GM23338 (cell line): ENCODE measurements at regions not wholly inside any gene's neighbourhood (a gene's known extent, or its start where the extent isn't known, plus 50 kb on each side); places are given as distances from the start of the nearest gene placed in this dataset.

Experiments
- ATAC-seq: fragments of 200-7000 bp; cut with Tn5 transposase; 3 replicates; pipeline ENCODE4 v1.9.1; 2020
- DNase-seq: peaks from one replicate; pipeline ENCODE4 v3.0.0-alpha.2; 2015; ENCODE audit warnings: low spot score
- H2AFZ ChIP-seq: fragments of 200-600 bp; sonication (generic); 2 replicates; pipeline ENCODE4 v1.8.0; 2016; ENCODE audit warnings: antibody characterized with exemption, mild to moderate bottlenecking, moderate library complexity
- H3F3A ChIP-seq: fragments of 200-600 bp; sonication (generic); replicated peaks from 2 replicates; pipeline ENCODE4 v1.8.0; 2017; ENCODE audit warnings: antibody characterized with exemption, mixed run types, low read depth
- H3K27ac ChIP-seq: fragments of 200-600 bp; sonication (generic); 2 replicates; pipeline ENCODE4 v1.6.1; 2016; ENCODE audit warnings: low read depth
- H3K27me3 ChIP-seq: fragments of 200-600 bp; sonication (generic); 2 replicates; pipeline ENCODE4 v1.8.0; 2016; ENCODE audit warnings: mild to moderate bottlenecking, mixed run types, moderate library complexity; ENCODE audit not compliant: insufficient read depth
- H3K36me3 ChIP-seq: fragments of 200-600 bp; sonication (generic); 2 replicates; pipeline ENCODE4 v1.8.0; 2016; ENCODE audit warnings: mild to moderate bottlenecking; ENCODE audit not compliant: insufficient read depth
- H3K4me1 ChIP-seq: fragments of 200-600 bp; sonication (generic); 2 replicates; pipeline ENCODE4 v1.8.0; 2016; ENCODE audit warnings: mild to moderate bottlenecking, moderate library complexity; ENCODE audit not compliant: insufficient read depth
- H3K4me2 ChIP-seq: fragments of 200-600 bp; sonication (generic); 2 replicates; pipeline ENCODE4 v1.7.1; 2017; ENCODE audit warnings: mixed run types
- H3K4me3 ChIP-seq: fragments of 200-600 bp; sonication (generic); 2 replicates; pipeline ENCODE4 v1.6.1; 2016; ENCODE audit warnings: mixed run types
- H3K79me2 ChIP-seq: fragments of 200-600 bp; sonication (generic); replicated peaks from 2 replicates; pipeline ENCODE4 v1.8.0; 2017; ENCODE audit warnings: mild to moderate bottlenecking; ENCODE audit not compliant: insufficient read depth
- H3K9me2 ChIP-seq: fragments of 200-600 bp; sonication (generic); 2 replicates; pipeline ENCODE4 v1.8.0; 2017; ENCODE audit not compliant: insufficient read depth
- H4K20me1 ChIP-seq: fragments of 200-600 bp; sonication (generic); replicated peaks from 2 replicates; pipeline ENCODE4 v1.8.0; 2017; ENCODE audit warnings: mild to moderate bottlenecking; ENCODE audit not compliant: insufficient read depth
- H3K27ac Mint-ChIP-seq: 2 replicates; pipeline ENCODE4 v1.8.0; 2020; ENCODE audit warnings: inconsistent platforms, mild to moderate bottlenecking, moderate library complexity, mixed read lengths
- H3K27me3 Mint-ChIP-seq: 3 replicates; pipeline ENCODE4 v1.8.0; 2022; ENCODE audit warnings: low read depth, mild to moderate bottlenecking, moderate library complexity, mixed read lengths, inconsistent platforms; ENCODE audit not compliant: insufficient read depth, poor library complexity
- H3K36me3 Mint-ChIP-seq: 3 replicates; pipeline ENCODE4 v1.8.0; 2021; ENCODE audit warnings: low read depth, mild to moderate bottlenecking, inconsistent platforms, moderate library complexity, mixed read lengths
- H3K4me1 Mint-ChIP-seq: 3 replicates; pipeline ENCODE4 v1.8.0; 2020; ENCODE audit warnings: mild to moderate bottlenecking, inconsistent platforms, mixed read lengths
- H3K4me3 Mint-ChIP-seq: 3 replicates; pipeline ENCODE4 v1.8.0; 2021; ENCODE audit warnings: moderate library complexity, mild to moderate bottlenecking, inconsistent platforms, mixed read lengths
- H3K9me3 Mint-ChIP-seq: 3 replicates; pipeline ENCODE4 v1.8.0; 2020; ENCODE audit warnings: moderate library complexity, mild to moderate bottlenecking, inconsistent platforms, mixed read lengths
- CREB1 ChIP-seq: fragments of 250-450 bp; sonication (Bioruptor Pico); IDR thresholded peaks from 2 replicates; pipeline ENCODE4 v1.5.0; 2020; ENCODE audit warnings: low read depth, mild to moderate bottlenecking, moderate library complexity
- EZH2 ChIP-seq: fragments of 200-600 bp; sonication (generic); IDR thresholded peaks from one replicate; pipeline ENCODE4 v1.8.0; 2017; ENCODE audit warnings: antibody characterized with exemption, mild to moderate bottlenecking, low read depth; ENCODE audit not compliant: unreplicated experiment
- EZH2phosphoT487 ChIP-seq: fragments of 200-600 bp; sonication (generic); IDR thresholded peaks from one replicate; pipeline ENCODE4 v1.8.1; 2018; ENCODE audit warnings: antibody characterized with exemption; ENCODE audit not compliant: unreplicated experiment
- JUNB ChIP-seq: IDR thresholded peaks from one replicate; pipeline ENCODE4 v1.6.1; 2016; ENCODE audit warnings: antibody characterized with exemption; ENCODE audit not compliant: unreplicated experiment
- STAT1 ChIP-seq: IDR thresholded peaks from one replicate; pipeline ENCODE4 v1.6.1; 2016; ENCODE audit warnings: antibody characterized with exemption; ENCODE audit not compliant: unreplicated experiment
- ZNF114 ChIP-seq: fragments of 250-450 bp; sonication (Bioruptor Pico); IDR thresholded peaks from 2 replicates; pipeline ENCODE4 v1.5.0; 2020; ENCODE audit warnings: mild to moderate bottlenecking, moderate library complexity
- TF ChIP-seq, protein P1 (sequence below), 2 experiments: fragments of 200-600 bp in 1 of 2; sonication (generic) in 1 of 2; conservative IDR thresholded peaks; 2 replicates each; pipeline versions ENCODE4 v1.5.1 to v1.6.1; 2016 to 2017; ENCODE audit warnings: antibody characterized with exemption in 2 of 2, low read depth in 2 of 2, mild to moderate bottlenecking in 2 of 2, moderate library complexity in 1 of 2
- TF ChIP-seq, protein P2 (sequence below): IDR thresholded peaks from one replicate; pipeline ENCODE4 v1.6.1; 2018; ENCODE audit warnings: antibody characterized with exemption; ENCODE audit not compliant: unreplicated experiment
- TF ChIP-seq, protein P3 (sequence below): IDR thresholded peaks from 2 replicates; pipeline ENCODE4 v1.6.1; 2016; ENCODE audit warnings: antibody characterized with exemption

DNA sequence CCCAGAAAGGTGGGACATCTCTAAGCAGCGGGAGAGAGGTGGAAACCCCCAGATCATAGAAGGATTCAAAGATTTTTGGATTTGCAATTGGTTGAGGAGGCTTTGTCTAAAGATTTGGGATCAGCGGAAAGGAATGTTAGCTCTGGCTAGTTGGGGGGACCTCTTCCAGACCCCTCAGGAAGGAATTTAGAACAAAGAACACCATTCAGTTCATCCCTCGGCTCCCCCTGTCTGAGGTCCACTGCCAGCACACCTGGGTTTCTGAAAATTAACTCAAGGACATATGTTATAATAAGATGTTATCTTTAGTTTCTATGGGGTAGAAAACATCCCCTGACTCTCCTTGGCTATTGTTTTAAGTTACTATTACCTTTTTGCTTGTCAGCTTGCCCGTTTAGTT is 163.6 kb downstream of the CEP135 start:
- Mint-ChIP-seq H3K9me3 (no peaks in the 10 kb centered on the region), H3K27me3 (peaks cover 2% of the 10 kb centered on the region), H3K27ac (peak overlapping the region; percentile 28; the same call in 1 of the 2 replicates), H3K4me3 (no peak overlapping the region), H3K36me3 (no peaks in the 10 kb centered on the region), H3K4me1 (peaks cover 22% of the 10 kb centered on the region)
- no peaks in the 10 kb centered on the region for H3K27me3 ChIP-seq
- H3K9me2 ChIP-seq: no peaks in the 10 kb centered on the region
- DNase-seq: peak; percentile 78
- no peaks in the 10 kb centered on the region; the same call in 1 of the 2 replicates for H4K20me1 ChIP-seq
- peak; percentile 91 for ATAC-seq
- no peaks in the 10 kb centered on the region for H3K36me3 ChIP-seq
- H3K79me2 ChIP-seq: no peaks in the 10 kb centered on the region
- no peak for TF ChIP-seq ZNF114 (CRISPR knock-in tag)
- no peak for TF ChIP-seq JUNB
- TF ChIP-seq, protein P1, sequence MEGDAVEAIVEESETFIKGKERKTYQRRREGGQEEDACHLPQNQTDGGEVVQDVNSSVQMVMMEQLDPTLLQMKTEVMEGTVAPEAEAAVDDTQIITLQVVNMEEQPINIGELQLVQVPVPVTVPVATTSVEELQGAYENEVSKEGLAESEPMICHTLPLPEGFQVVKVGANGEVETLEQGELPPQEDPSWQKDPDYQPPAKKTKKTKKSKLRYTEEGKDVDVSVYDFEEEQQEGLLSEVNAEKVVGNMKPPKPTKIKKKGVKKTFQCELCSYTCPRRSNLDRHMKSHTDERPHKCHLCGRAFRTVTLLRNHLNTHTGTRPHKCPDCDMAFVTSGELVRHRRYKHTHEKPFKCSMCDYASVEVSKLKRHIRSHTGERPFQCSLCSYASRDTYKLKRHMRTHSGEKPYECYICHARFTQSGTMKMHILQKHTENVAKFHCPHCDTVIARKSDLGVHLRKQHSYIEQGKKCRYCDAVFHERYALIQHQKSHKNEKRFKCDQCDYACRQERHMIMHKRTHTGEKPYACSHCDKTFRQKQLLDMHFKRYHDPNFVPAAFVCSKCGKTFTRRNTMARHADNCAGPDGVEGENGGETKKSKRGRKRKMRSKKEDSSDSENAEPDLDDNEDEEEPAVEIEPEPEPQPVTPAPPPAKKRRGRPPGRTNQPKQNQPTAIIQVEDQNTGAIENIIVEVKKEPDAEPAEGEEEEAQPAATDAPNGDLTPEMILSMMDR (conservative IDR thresholded peaks at IDR 0.05; ENCODE audit: low read depth in 2 of 2): peak; percentile 49 to 66
- no peak for TF ChIP-seq STAT1
- TF ChIP-seq, protein P2, sequence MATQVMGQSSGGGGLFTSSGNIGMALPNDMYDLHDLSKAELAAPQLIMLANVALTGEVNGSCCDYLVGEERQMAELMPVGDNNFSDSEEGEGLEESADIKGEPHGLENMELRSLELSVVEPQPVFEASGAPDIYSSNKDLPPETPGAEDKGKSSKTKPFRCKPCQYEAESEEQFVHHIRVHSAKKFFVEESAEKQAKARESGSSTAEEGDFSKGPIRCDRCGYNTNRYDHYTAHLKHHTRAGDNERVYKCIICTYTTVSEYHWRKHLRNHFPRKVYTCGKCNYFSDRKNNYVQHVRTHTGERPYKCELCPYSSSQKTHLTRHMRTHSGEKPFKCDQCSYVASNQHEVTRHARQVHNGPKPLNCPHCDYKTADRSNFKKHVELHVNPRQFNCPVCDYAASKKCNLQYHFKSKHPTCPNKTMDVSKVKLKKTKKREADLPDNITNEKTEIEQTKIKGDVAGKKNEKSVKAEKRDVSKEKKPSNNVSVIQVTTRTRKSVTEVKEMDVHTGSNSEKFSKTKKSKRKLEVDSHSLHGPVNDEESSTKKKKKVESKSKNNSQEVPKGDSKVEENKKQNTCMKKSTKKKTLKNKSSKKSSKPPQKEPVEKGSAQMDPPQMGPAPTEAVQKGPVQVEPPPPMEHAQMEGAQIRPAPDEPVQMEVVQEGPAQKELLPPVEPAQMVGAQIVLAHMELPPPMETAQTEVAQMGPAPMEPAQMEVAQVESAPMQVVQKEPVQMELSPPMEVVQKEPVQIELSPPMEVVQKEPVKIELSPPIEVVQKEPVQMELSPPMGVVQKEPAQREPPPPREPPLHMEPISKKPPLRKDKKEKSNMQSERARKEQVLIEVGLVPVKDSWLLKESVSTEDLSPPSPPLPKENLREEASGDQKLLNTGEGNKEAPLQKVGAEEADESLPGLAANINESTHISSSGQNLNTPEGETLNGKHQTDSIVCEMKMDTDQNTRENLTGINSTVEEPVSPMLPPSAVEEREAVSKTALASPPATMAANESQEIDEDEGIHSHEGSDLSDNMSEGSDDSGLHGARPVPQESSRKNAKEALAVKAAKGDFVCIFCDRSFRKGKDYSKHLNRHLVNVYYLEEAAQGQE: no peak
- TF ChIP-seq CREB1 (CRISPR knock-in tag): no peak
- peaks cover 6% of the 10 kb centered on the region for H3K4me1 ChIP-seq
- no peak overlapping the region for H3K27ac ChIP-seq
- H2AFZ ChIP-seq: no peak overlapping the region
- H3K4me3 ChIP-seq: no peak overlapping the region
- no peaks in the 10 kb centered on the region for H3F3A ChIP-seq
- no peak overlapping the region for H3K4me2 ChIP-seq

DNA sequence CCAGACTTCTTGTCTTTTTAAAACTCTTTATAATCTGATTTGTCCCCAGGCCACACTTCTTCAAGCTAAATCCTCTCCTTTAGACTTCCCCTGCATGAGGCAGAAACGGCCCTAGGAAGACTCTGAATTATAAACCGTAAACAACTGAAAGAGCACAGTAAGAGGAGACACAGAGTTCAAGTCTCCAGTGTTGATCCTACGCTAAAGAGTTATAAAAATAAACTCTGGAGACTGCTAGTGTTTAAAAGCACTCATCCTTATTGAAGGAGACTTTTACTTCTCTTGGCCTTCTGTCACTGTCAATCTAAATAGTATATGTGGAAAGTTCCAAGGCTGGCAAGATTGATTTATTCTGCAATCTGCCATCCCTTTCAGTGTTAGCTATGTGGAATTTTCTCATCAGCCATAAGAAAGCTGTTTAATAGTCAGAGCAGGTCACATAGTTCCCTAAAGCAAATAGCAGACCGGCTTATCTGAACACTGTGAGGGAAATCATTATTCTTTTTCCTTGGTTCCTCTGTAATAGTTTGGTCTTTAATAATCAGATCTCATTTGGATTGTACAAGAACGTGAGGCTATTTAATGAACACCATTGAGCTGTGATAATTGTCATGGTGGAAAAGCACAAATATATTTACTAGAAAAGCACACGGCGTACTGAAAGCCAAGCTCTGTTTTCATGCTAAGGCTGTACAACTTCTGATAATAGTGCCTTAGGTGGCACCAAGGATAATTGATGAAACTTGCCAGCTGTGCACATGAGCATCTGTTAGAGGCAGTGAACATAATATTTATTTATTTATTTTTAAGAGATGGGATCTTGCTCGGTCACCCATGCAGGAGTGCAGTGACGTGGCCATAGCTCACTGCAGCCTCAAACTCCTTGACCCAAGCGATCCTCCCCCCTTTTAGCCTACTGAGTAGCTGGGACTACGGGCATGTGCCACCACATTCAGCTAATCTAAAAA is 157.7 kb downstream of the CEP135 start:
- Mint-ChIP-seq H3K27ac (peak overlapping the region; percentile 65; the same call in 1 of the 2 replicates), H3K4me1 (peaks cover 12% of the 10 kb centered on the region; the same call in 1 of the 3 replicates), H3K36me3 (no peaks in the 10 kb centered on the region), H3K9me3 (no peaks in the 10 kb centered on the region), H3K27me3 (peaks cover 2% of the 10 kb centered on the region), H3K4me3 (no peak overlapping the region)
- H3F3A ChIP-seq: no peaks in the 10 kb centered on the region
- no peaks in the 10 kb centered on the region for H3K9me2 ChIP-seq
- H3K4me2 ChIP-seq: no peak overlapping the region
- no peaks in the 10 kb centered on the region for H3K36me3 ChIP-seq
- no peak overlapping the region for H2AFZ ChIP-seq
- no peak for ATAC-seq
- no peaks in the 10 kb centered on the region for H3K79me2 ChIP-seq
- 0 out of 2 replicates have a peak overlapping the region, but pooled peaks have one; percentile 32 for H3K27ac ChIP-seq
- DNase-seq: no peak
- H3K4me3 ChIP-seq: no peak overlapping the region
- no peaks in the 10 kb centered on the region for H3K27me3 ChIP-seq
- H3K4me1 ChIP-seq: no peaks in the 10 kb centered on the region; the same call in 1 of the 2 replicates
- no peaks in the 10 kb centered on the region; the same call in 1 of the 2 replicates for H4K20me1 ChIP-seq
- TF ChIP-seq CREB1 (CRISPR knock-in tag): no peak
- no peak for TF ChIP-seq ZNF114 (CRISPR knock-in tag)
- TF ChIP-seq, protein P3, sequence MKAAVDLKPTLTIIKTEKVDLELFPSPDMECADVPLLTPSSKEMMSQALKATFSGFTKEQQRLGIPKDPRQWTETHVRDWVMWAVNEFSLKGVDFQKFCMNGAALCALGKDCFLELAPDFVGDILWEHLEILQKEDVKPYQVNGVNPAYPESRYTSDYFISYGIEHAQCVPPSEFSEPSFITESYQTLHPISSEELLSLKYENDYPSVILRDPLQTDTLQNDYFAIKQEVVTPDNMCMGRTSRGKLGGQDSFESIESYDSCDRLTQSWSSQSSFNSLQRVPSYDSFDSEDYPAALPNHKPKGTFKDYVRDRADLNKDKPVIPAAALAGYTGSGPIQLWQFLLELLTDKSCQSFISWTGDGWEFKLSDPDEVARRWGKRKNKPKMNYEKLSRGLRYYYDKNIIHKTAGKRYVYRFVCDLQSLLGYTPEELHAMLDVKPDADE: no peak
- no peak for TF ChIP-seq STAT1
- TF ChIP-seq, protein P1 (conservative IDR thresholded peaks at IDR 0.05; ENCODE audit: low read depth in 2 of 2): no peak
- no peak for TF ChIP-seq EZH2phosphoT487
- TF ChIP-seq EZH2: no peak
- no peak for TF ChIP-seq JUNB
